HG03159 (cell line): ENCODE measurements at regions not wholly inside any gene's neighbourhood (a gene's known extent, or its start where the extent isn't known, plus 50 kb on each side); places are given as distances from the start of the nearest gene placed in this dataset.
A peak's percentile ranks its signal among the peaks of the same experiment; 100 is the strongest.

Experiments used
- ATAC-seq: cut with Tn5 transposase; IDR thresholded peaks from one replicate; pipeline ENCODE4 v1.9.1; 2021; ENCODE audit warnings: mild to moderate bottlenecking, moderate library complexity; ENCODE audit not compliant: unreplicated experiment

DNA sequence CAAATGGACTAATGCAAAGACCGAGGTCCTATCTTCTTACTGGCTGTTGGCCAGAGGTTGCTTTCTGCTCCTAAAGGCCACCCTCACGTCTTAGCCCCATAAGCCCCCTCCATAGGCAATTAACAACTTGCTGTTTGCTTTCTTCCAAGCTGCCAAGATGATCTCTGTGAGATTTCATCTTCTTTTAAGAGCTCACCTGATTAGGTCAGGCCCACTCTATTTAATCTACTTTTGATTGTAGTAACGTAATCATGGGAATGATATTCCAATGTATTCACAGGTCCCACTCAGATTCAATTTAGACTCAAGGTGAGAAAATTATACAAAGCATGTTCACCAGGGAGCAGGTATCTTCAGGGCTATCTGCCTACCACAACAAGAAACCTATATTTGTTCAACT is 84.4 kb upstream of the RAD23B start:
- ATAC-seq = no peak

DNA sequence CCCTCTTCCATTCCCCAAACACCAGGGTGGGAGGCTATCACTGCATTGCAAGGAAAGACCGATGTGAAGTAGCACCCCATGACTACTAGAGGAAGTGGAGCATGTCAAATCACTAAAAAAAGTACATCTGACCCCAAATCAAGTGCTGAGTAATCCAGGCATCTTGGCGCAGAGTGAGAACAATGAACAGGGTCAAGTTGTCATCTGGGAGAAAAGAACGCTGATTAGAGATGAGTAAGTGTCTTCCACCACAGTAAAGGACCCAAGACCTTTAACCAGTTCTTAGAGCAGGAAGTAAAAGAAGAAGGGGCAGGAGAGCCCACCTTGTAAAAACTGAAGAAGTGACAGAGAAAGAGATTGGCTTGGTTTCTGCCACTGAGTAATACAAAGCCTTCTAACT is 75.0 kb upstream of the RAD23B start:
- ATAC-seq = no peak

DNA sequence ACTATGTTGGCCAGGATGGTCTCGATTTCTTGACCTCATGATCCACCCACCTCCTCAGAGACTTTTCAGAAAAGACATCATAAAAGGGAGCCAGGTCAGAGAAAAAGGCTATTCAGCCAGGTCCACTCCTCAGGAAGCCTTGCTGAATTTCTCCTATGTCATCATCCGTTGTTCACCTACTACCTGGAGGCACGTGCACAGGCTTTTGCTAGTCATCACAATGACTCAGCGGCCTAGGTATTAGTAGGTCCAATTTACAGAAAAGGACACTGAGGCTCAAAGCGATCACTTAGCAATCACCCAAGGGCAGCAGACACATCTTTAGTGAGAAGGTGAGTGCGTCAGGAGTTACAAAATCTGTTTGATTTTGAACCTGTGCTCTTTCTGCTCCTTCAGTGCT is 72.3 kb upstream of the RAD23B start:
- no peak for ATAC-seq

DNA sequence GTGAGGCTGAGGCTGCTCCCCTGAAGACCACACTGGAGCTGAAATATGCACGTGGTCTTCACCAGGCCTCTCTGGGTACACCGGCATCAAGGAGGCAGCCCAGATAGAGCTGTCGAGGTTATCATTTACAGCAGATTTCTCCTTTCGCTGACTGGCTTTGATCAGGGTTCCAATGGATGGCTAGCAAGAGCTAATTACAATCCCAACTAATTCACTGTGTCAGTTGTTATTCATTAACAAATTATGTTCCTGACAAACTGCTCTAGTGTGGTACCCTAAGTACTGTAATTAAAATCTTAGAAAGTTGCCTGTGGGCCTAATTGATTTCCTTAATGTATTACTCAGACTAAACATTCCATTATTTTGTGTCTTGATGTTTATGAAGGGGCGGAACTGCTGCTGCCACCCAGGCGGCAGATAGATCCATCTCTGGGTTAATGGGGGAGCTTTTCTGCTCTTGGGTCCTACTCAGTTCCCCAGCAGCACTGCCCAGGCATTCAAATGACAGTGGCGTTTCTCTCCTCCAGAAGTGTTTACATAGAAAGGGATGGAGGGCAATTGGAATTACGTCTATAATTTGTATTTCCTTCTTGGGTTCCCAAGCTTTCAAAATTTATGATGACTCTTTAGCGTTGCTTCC is 71.7 kb upstream of the RAD23B start:
- no peak for ATAC-seq

DNA sequence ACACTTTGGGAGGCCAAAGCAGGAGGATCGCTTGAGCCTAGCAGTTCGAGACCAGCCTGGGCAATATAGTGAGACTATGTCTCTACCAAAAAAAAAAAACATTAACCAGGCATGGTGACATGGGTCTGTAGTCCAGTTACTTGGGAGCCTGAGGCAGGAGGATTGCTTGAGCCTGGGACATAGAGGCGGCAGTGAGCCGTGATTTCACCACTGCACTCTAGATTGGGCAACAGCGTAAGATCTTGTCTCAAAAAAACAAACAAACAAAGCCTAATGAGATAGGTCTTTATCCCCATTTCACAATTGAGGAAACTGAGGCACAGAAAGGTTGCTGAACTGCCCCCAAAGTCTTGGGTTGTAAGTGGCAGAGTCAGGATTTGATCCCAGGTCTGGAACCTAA is 70.5 kb upstream of the RAD23B start:
- no peak for ATAC-seq

DNA sequence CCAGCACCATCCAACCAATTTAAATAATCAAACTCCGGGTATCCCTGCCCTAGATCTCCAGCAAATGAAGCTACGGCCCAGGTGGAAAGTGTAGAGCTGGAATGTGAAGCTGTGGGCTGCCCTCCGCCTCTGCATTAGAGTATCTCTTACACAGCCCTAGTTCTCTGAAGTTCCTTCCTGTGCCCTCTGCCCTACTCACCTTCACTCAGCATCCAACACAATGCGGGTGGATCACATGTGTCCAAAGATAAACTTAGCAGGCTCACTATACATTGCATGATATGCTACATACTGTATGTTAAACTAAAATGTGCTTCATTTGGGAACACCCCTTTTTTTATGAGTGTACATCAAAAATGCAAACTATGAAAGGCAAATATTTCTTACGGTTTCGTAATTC is 70.0 kb upstream of the RAD23B start:
- peak; percentile 24 for ATAC-seq

DNA sequence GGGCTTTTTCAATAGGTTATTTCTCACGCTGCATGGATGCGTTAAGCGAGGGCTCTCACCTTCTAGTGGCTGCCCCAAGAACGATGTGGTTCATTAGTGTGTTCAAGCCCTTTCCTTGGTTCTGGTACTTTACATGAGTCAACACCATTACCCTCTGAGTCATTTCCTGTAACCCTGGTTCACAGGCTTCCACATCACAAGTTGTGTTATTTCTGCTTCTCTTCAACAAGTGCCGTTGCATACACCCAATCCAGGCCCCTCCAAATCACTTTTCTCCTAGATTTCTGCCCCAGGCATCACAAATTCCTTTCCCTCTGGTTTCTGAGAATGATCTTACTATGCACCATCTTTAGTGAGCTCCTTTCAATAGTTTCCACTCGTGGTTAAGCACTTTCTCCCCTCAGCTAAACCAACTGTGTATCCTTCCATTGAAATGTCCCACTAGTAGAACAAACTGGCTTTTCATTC is 69.5 kb upstream of the RAD23B start:
- peak; percentile 90 for ATAC-seq

DNA sequence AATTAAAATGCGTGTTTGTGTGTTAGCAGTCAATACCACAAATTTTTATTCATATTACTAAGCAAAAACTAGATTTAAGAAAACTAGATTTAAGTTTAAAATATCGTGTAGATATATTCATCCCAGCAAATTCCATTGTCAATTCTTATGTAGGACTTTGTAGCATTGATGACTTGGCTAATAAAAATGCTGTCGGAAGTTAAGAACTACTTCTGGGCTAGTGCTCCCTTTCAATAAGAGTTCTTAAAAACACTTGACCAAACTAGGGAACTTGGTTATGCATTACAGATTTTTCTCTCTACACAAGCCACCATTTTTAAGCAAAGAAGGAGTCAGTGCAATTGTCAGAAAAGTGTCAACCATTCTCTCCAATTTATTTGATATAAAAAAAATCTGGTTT is 68.7 kb upstream of the RAD23B start:
- ATAC-seq = no peak

DNA sequence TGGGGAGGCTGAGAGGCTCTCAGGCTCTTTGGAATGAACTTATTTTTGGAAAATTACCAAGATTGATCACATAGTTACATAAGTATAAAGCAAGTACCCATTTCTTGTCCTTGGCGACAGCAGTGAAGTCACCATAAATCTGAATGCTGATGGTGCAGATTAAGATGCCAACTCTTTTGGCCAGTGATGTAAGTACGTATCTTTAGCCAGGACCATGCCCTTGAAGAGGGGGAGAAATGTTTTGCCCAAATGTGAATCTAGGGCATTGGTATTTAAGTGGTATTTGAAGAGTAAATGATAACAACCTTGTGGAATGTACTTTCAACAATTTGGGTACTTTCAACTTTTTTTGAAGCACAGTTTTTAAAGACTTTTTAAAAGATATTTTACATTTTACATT is 68.2 kb upstream of the RAD23B start:
- no peak for ATAC-seq

DNA sequence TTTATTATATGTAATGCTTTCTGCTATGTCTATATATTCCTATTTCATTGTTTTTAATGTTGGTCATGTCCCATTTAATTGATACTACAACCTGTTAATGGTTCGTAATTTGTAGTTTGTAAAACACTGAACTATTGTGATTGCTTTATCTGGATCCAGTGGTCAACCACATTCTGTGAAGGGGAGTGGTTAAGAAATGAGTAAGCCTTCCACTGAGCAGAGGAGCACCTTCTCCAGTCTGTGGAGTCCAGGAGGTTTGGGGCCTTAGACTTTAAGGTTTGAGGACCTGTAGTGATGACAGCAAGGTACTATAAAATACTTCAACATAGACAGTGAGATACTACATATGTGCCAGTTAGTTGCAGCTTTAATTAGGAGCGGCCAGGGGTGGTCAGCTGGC is 67.7 kb upstream of the RAD23B start:
- ATAC-seq = no peak

DNA sequence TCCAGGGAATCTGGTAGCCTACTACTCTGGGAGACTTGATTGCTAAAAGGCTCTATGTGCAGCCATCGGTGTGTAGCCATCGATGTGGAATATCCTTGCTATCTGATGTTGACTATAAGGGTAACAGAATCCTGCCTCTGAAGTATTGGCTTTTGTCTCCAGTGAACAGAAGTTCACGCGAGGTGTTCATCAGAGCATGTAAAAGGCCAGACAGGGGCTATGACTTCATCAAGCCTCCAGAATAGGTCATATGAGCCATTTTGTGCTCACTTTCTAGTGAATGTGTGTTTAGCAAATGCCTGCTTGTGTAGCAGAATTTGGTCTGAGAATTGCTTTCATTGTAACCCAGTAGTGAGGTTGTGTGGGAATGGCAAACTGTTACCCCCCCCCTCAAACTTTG is 66.8 kb upstream of the RAD23B start:
- no peak for ATAC-seq

DNA sequence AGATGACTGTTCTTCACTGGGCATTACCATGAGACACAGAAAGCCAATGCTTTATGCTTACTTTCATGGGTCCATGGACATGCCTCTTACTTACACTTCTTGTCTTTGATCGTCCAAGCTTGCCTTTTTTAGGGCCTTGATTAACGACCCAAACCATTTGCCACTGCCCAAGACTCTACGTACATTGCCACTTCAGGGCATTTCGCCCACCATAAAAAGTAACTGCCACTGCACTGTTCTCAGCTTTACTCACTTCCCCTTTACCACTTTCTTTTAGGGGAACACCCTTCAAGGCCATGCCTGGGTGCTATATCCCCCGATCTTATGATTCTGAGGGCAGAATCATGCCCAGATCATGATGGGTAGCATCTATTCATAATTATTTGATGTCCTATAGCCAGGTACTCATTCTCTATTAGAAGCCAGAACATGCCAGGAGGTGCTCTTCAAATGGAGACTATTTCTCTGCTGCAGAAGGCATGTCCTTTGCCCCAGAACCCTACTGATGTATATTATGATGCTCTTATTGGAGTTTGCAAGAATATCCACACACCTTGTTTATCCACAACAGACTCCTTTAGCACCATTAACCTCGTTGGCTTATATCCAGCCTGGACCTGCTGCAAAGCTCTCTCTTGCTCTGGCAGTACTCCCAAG is 64.1 kb upstream of the RAD23B start:
- peak; percentile 88 for ATAC-seq

DNA sequence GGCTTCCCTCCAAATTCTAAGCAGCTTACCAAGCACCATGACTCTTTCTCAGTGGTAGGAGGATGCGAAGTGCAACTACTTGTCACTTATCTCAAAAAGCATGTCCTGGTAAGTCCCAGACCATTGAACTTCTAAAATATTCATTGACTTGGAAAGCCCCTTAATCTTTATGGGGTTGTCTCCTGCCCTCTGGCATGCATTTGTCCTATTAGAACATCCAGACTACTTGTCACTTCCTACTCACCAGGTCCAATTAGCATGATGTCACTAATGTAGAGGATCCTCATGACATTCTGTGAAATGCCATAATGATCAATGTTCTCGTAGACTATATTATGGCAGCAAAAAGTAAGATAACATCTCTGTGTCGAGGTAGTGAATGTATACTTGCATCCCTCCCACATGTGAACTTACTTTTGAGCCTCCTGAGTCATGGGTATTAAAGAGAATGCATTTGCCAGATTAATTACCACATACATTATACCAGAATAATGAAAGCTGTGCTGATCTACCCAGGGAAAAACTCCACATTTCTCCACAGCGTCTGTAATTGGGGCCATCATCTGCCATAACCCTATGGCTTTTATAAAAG is 63.5 kb upstream of the RAD23B start:
- peak; percentile 24 for ATAC-seq

DNA sequence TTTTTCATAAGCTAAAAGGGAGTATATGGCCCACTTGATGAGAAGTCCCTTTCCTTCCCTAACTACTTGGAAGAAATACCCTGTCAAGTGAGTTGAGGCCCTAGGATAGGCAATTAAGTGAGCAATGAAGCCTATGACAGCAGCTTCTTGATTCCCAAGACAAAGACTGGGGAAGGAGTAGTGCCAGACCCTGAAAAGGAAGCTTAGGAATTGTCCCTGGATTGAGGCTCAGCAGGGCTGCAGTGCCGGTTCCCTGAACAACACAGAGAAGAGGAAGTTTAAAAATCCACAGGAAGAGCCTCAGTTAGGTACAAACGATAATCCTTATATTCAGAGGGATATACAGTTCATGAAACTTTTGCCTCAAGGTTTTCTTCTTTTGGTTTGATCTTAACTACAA is 61.8 kb upstream of the RAD23B start:
- ATAC-seq = no peak

DNA sequence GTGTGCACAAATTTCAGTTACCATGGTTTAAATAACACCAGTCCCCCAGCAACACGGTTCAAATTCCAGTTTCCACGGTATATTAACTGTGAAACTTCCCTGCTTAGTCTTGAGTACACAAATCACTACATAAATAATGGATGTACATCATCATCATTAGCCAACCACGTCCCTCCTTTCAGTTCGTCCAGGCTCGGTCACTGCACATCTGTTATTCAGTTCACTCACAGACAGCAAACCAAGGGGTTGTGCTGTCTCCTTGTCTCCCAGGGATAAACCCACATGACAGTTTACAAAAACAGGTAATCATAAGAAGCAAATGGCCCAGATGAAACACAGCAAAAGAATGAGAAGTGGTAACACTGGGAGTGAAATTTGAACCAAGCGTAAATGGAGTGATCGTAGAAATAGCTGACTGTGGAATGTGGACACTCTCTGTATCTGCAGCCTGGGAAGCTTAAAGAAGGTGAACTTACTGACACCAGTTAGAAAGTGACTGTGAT is 61.0 kb upstream of the RAD23B start:
- no peak for ATAC-seq

DNA sequence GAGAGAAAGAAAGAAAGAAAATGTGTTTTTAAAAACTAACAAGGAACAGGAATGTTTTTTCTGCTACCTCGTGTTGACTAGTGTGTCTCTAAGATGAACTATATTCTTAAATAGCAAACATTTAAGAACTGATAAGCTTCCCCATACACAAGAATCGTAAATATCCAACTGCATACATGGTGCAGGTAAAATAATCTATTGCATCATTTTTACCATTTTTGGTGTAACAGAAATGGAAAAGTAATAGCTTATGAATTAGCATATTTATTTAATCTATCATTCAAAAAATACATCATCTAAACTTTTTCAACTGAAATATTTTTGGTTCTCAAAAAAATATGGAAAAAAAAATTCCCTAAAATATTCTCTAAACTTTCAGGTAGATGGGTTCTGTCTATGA is 59.7 kb upstream of the RAD23B start:
- ATAC-seq = no peak

DNA sequence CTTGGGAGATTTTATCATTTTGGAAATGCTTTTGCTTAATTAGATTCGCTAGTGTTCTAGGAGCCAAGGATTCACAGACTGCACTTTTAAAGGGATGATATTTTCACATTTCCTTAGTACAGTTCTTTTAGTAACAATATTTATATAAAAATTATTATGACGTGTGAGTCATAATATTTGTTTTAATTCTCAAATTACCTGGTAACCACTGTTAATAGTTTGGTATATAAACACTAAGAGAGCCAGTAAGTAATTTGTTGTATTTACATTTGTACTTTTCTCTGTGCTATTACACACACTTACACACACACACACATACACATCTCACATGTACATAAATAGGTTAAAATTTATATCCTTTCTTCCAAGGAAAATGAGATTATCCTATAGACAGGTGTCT is 58.8 kb upstream of the RAD23B start:
- ATAC-seq = no peak

DNA sequence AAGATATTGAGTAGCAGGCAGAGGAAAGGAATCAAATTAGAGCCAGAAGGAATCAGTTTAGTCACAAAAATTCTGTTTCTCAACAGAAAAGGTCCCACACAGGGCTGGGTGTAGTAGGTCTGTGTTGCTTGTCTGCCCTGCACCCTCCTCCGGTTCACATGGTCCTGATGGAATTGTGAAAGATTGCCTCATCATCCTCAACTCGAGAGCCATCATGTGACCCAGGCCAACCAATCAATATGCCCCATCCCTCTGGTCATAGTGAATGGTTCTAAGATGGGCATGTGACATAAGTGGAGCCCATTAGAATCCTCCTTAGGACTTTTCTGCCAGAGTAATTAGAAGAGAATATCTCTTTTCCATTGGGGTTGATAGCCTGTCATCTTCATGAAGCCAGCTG is 56.7 kb upstream of the RAD23B start:
- no peak for ATAC-seq

DNA sequence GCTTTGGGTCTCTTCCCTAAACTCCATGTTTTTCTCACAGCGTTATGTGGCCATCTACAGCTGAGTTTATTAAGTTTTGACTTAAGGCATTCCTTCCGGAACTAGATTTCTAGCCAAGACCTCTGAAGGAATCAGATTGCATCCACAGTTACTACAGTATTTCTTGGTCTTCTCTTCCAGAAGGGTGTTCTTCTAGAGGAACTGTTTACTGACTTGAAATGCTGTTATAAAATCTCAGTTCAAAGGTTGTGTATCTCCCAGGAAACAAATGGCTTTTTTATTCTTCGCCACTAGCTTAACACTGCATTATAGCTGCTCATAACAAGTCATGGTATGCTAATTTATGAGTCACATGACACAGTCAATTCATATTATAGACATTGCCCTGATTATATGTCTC is 55.3 kb upstream of the RAD23B start:
- no peak for ATAC-seq

DNA sequence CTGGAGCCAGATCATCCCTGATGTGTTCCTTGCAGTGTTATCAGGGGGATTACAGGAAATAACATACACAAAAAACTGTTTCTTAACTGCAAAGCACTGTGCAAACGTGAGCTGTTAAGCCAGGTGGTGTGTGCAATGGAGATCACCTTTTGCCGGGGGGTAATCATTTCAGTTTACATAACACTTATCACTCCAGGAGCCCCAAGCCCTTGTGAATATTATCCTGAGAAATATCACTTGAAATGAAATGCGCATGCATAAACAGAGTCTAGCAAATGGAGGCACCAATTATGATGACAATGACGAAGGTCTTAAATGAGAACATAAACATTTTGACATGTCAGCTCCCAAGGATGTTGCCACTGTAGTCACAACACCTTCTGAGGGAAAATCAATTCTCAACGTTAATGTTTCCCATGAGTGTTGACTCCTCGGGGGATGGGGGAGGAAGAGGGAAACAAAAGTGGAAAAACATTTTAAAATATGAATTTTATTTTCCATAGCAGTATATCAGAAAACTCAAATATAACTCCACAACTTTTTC is 54.5 kb upstream of the RAD23B start:
- ATAC-seq = no peak

DNA sequence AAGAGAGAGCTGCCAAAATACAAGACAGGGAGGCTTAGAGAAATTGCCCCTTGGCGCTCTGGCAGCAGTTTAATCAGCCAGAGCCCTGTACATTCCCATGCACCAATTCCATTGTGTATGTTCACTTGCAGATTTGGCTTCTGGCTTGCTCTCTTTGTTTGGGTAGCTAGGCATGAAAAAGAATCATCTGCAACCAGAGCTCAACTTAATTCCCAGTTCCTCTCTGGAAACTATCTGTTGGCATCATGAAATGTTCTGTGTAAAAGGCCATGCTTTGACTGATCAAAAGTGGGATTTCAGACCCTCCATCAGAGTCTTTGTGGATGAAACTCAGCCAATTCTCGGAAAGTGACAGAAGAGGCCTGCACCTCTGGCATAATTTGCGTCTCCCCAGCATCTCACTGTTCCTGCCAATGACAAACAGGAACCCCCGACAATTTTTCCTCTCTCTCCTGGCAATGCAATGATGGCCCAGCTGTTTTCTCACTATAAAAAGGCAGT is 53.8 kb upstream of the RAD23B start:
- ATAC-seq = no peak
